ENCODE measurements at regions not wholly inside any gene's neighbourhood (a gene's known extent, or its start where the extent isn't known, plus 50 kb on each side); places are given as distances from the start of the nearest gene placed in this dataset.
"Not testable (repeated sequence)": the region's sequence is repeated elsewhere in the genome, so short reads cannot be mapped to it uniquely, and the experiment has no call there.

- no peak for DNase-seq (ENCODE audit: low spot score)
Observed at GRCh38 chrY:8151561-8151960, 1185.7 kb upstream of the TSPY4 start.

- DNase-seq (ENCODE audit: low spot score) = no peak
Observed at GRCh38 chrY:8128578-8128977, 1208.7 kb upstream of the TSPY4 start.

- DNase-seq (ENCODE audit: low spot score) = no peak
Observed at GRCh38 chrY:8125907-8126571, 1211.2 kb upstream of the TSPY4 start.

- DNase-seq (ENCODE audit: low spot score) = no peak
Observed at GRCh38 chrY:8121825-8122224, 1210.3 kb upstream of the AMELY start.

GRCh38 chrY:8094429-8094828 is 1182.9 kb upstream of the AMELY start:
- no peak for DNase-seq (ENCODE audit: low spot score)

GRCh38 chrY:8092926-8093325 is 1181.4 kb upstream of the AMELY start:
- DNase-seq (ENCODE audit: low spot score) = no peak

- DNase-seq (ENCODE audit: low spot score) = no peak
Observed at GRCh38 chrY:8085925-8086324, 1174.4 kb upstream of the AMELY start.

GRCh38 chrY:8084192-8084591 is 1172.6 kb upstream of the AMELY start:
- DNase-seq (ENCODE audit: low spot score) = no peak

- DNase-seq (ENCODE audit: low spot score) = no peak
Observed at GRCh38 chrY:8081151-8081550, 1169.6 kb upstream of the AMELY start.

GRCh38 chrY:8065220-8065619 is 1153.7 kb upstream of the AMELY start:
- DNase-seq (ENCODE audit: low spot score) = no peak

GRCh38 chrY:8064500-8064899 is 1152.9 kb upstream of the AMELY start:
- no peak for DNase-seq (ENCODE audit: low spot score)

- no peak for DNase-seq (ENCODE audit: low spot score)
Observed at GRCh38 chrY:8063973-8064372, 1152.4 kb upstream of the AMELY start.

- no peak for DNase-seq (ENCODE audit: low spot score)
Observed at GRCh38 chrY:8058613-8059012, 1147.1 kb upstream of the AMELY start.

GRCh38 chrY:8051340-8051739 is 1139.8 kb upstream of the AMELY start:
- DNase-seq (ENCODE audit: low spot score) = no peak

- no peak for DNase-seq (ENCODE audit: low spot score)
Observed at GRCh38 chrY:8041238-8041637, 1129.7 kb upstream of the AMELY start.

- DNase-seq (ENCODE audit: low spot score) = no peak
Observed at GRCh38 chrY:8036563-8036962, 1125.0 kb upstream of the AMELY start.

GRCh38 chrY:8035653-8036052 is 1124.1 kb upstream of the AMELY start:
- no peak for DNase-seq (ENCODE audit: low spot score)

GRCh38 chrY:8034673-8035072 is 1123.1 kb upstream of the AMELY start:
- no peak for DNase-seq (ENCODE audit: low spot score)

GRCh38 chrY:8033200-8033599 is 1121.6 kb upstream of the AMELY start:
- DNase-seq (ENCODE audit: low spot score) = no peak

- DNase-seq (ENCODE audit: low spot score) = no peak
Observed at GRCh38 chrY:8020540-8020939, 1109.0 kb upstream of the AMELY start.

- DNase-seq (ENCODE audit: low spot score) = no peak
Observed at GRCh38 chrY:8011515-8011914, 1100.0 kb upstream of the AMELY start.

- DNase-seq (ENCODE audit: low spot score) = no peak
Observed at GRCh38 chrY:8004196-8004595, 1092.6 kb upstream of the AMELY start.

- no peak for DNase-seq (ENCODE audit: low spot score)
Observed at GRCh38 chrY:7996726-7997125, 1085.2 kb upstream of the AMELY start.

- not testable (repeated sequence) for DNase-seq (ENCODE audit: low spot score)
Observed at GRCh38 chrY:7994781-7995180, 1083.2 kb upstream of the AMELY start.

GRCh38 chrY:7979770-7980169 is 1068.2 kb upstream of the AMELY start:
- no peak for DNase-seq (ENCODE audit: low spot score)

All from D341Med (cell line).